ENCODE measurements at regions not wholly inside any gene's neighbourhood (a gene's known extent, or its start where the extent isn't known, plus 50 kb on each side); places are given as distances from the start of the nearest gene placed in this dataset.

GRCh38 chr9:68619072-68619471, 78.4 kb upstream of the TMEM252 start:
- Histone ChIP-seq H3K36me3 (no peaks in the 10 kb centered on the region), H3K4me3 (no peak overlapping the region), H3K4me1 (no peaks in the 10 kb centered on the region), H3K9me3 (no peaks in the 10 kb centered on the region), H3K27me3 (no peaks in the 10 kb centered on the region), H3K27ac (no peak overlapping the region)
- WGBS, 2 donors, result 68 to 73% methylated on average over 4 of the region's 4 CpGs
- ATAC-seq (ENCODE audit: low FRiP score in 2 of 2) (no peak), DNase-seq (no peak)
- no peak for TF ChIP-seq POLR2A (IDR thresholded peaks at IDR 0.05)

- WGBS, 2 donors, result 73 to 74% methylated on average over 1 of the region's 1 CpG
- DNase-seq, result no peak
- ATAC-seq (ENCODE audit: low FRiP score in 2 of 2), result no peak
- H3K36me3 ChIP-seq, result no peaks in the 10 kb centered on the region
- H3K9me3 ChIP-seq, result no peaks in the 10 kb centered on the region
- no peak overlapping the region for H3K4me3 ChIP-seq
- no peak overlapping the region for H3K27ac ChIP-seq
- H3K27me3 ChIP-seq, result no peaks in the 10 kb centered on the region
- TF ChIP-seq POLR2A (IDR thresholded peaks at IDR 0.05) (no peak), POLR2AphosphoS5 (IDR thresholded peaks at IDR 0.05) (no peak)
- H3K4me1 ChIP-seq, result no peaks in the 10 kb centered on the region
These were observed 79.0 kb upstream of the TMEM252 start for GRCh38 chr9:68619636-68620035.

GRCh38 chr9:68625559-68625958, 79.5 kb upstream of the PIP5K1B start:
- H3K9me3 ChIP-seq, result no peaks in the 10 kb centered on the region
- H3K4me3 ChIP-seq, result no peak overlapping the region
- TF ChIP-seq CTCF (IDR thresholded peaks at IDR 0.05), result no peak
- TF ChIP-seq POLR2A (IDR thresholded peaks at IDR 0.05), result no peak
- no peak for TF ChIP-seq POLR2AphosphoS5 (IDR thresholded peaks at IDR 0.05)
- TF ChIP-seq EP300 (IDR thresholded peaks at IDR 0.05), result no peak
- no peak for DNase-seq
- no peaks in the 10 kb centered on the region for H3K36me3 ChIP-seq
- H3K4me1 ChIP-seq, result no peaks in the 10 kb centered on the region
- no peak overlapping the region for H3K27ac ChIP-seq
- no peaks in the 10 kb centered on the region for H3K27me3 ChIP-seq
- WGBS, 2 donors, result 67 to 69% methylated on average over 5 of the region's 5 CpGs
- no peak for ATAC-seq (ENCODE audit: low FRiP score in 2 of 2)

GRCh38 chr9:68626526-68626925, 78.5 kb upstream of the PIP5K1B start:
- H3K27ac ChIP-seq, result no peak overlapping the region
- H3K36me3 ChIP-seq, result no peaks in the 10 kb centered on the region
- ATAC-seq (ENCODE audit: low FRiP score in 2 of 2) (no peak), DNase-seq (no peak)
- no peaks in the 10 kb centered on the region for H3K27me3 ChIP-seq
- TF ChIP-seq POLR2A (IDR thresholded peaks at IDR 0.05) (no peak), CTCF (IDR thresholded peaks at IDR 0.05) (no peak), POLR2AphosphoS5 (IDR thresholded peaks at IDR 0.05) (no peak), EP300 (IDR thresholded peaks at IDR 0.05) (no peak)
- H3K4me3 ChIP-seq, result no peak overlapping the region
- 78 to 83% methylated on average over 2 of the region's 2 CpGs for WGBS, 2 donors
- no peaks in the 10 kb centered on the region for H3K9me3 ChIP-seq
- no peaks in the 10 kb centered on the region for H3K4me1 ChIP-seq

- WGBS, 2 donors, result 85 to 93% methylated on average over 3 of the region's 3 CpGs
- TF ChIP-seq CTCF (IDR thresholded peaks at IDR 0.05), result no peak
- no peak for TF ChIP-seq POLR2A (IDR thresholded peaks at IDR 0.05)
- no peak for TF ChIP-seq EP300 (IDR thresholded peaks at IDR 0.05)
- no peak for TF ChIP-seq POLR2AphosphoS5 (IDR thresholded peaks at IDR 0.05)
- H3K27me3 ChIP-seq, result no peaks in the 10 kb centered on the region
- no peak for ATAC-seq (ENCODE audit: low FRiP score in 2 of 2)
- H3K4me3 ChIP-seq, result no peak overlapping the region
- no peaks in the 10 kb centered on the region for H3K36me3 ChIP-seq
- no peak for DNase-seq
- no peaks in the 10 kb centered on the region for H3K4me1 ChIP-seq
- H3K27ac ChIP-seq, result no peak overlapping the region
- no peaks in the 10 kb centered on the region for H3K9me3 ChIP-seq
These were observed 77.9 kb upstream of the PIP5K1B start for GRCh38 chr9:68627104-68627503.

- DNase-seq, result no peak
- Histone ChIP-seq H3K27me3 (no peaks in the 10 kb centered on the region), H3K4me3 (no peak overlapping the region), H3K27ac (no peak overlapping the region), H3K4me1 (no peaks in the 10 kb centered on the region), H3K9me3 (no peaks in the 10 kb centered on the region), H3K36me3 (no peaks in the 10 kb centered on the region)
- 69 to 73% methylated on average over 2 of the region's 2 CpGs for WGBS, 2 donors
- no peak for ATAC-seq (ENCODE audit: low FRiP score in 2 of 2)
- no peak for TF ChIP-seq EP300 (IDR thresholded peaks at IDR 0.05)
- no peak for TF ChIP-seq POLR2A (IDR thresholded peaks at IDR 0.05)
- no peak for TF ChIP-seq POLR2AphosphoS5 (IDR thresholded peaks at IDR 0.05)
- TF ChIP-seq CTCF (IDR thresholded peaks at IDR 0.05), result no peak
These were observed 77.4 kb upstream of the PIP5K1B start for GRCh38 chr9:68627594-68627993.
